Upper lobe of left lung (tissue), 4 donors: ENCODE measurements at regions not wholly inside any gene's neighbourhood (a gene's known extent, or its start where the extent isn't known, plus 50 kb on each side); places are given as distances from the start of the nearest gene placed in this dataset.

Experiments
- EP300 ChIP-seq, 4 donors: sonication (generic); formaldehyde crosslinking; IDR thresholded peaks; one replicate each; pipeline ENCODE4 v1.5.1; 2017; ENCODE audit warnings: antibody characterized with exemption in 4 of 4, control low read depth in 2 of 4
- TF ChIP-seq, protein P1 (sequence below), 6 experiments: fragments of 450-650 bp in 4 of 6; fragments of 200-600 bp in 2 of 6; sonication (generic) in 2 of 6; IDR thresholded peaks; one replicate each; pipeline ENCODE4 v1.5.1; 2016 to 2019; ENCODE audit warnings: antibody characterized with exemption in 6 of 6

DNA sequence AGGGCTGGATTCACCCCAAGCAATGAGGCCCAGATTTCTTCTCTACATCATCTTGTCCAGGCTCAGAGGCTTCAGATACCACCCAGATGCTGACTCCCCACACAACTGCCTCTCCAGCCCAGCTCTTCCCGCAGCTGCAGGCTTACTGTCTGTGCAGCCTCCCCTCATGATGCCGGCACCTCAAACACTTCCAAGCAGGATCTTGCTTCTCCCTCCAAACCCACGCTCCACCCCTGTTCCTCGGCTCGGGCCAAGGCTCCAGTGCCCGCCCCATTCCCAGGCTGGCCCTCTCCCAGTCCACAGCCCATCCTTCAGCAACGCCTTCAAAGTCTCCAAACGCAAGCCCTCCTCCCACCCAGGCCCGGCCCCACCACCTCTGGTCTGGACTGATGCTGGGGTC is 159.2 kb upstream of the LINGO1 start:
- no peak for TF ChIP-seq EP300 (IDR thresholded peaks at IDR 0.05)
- TF ChIP-seq, protein P1, sequence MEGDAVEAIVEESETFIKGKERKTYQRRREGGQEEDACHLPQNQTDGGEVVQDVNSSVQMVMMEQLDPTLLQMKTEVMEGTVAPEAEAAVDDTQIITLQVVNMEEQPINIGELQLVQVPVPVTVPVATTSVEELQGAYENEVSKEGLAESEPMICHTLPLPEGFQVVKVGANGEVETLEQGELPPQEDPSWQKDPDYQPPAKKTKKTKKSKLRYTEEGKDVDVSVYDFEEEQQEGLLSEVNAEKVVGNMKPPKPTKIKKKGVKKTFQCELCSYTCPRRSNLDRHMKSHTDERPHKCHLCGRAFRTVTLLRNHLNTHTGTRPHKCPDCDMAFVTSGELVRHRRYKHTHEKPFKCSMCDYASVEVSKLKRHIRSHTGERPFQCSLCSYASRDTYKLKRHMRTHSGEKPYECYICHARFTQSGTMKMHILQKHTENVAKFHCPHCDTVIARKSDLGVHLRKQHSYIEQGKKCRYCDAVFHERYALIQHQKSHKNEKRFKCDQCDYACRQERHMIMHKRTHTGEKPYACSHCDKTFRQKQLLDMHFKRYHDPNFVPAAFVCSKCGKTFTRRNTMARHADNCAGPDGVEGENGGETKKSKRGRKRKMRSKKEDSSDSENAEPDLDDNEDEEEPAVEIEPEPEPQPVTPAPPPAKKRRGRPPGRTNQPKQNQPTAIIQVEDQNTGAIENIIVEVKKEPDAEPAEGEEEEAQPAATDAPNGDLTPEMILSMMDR (IDR thresholded peaks at IDR 0.05) = no peak
